HG03039 (cell line): ENCODE measurements at regions not wholly inside any gene's neighbourhood (a gene's known extent, or its start where the extent isn't known, plus 50 kb on each side); places are given as distances from the start of the nearest gene placed in this dataset.

Experiments used
- ATAC-seq: cut with Tn5 transposase; IDR thresholded peaks from one replicate; pipeline ENCODE4 v1.9.1; 2021; ENCODE audit warnings: mild to moderate bottlenecking, moderate library complexity; ENCODE audit not compliant: unreplicated experiment

GRCh38 chr18:55121397-55122170, 162.3 kb upstream of the CCDC68 start:
- no peak for ATAC-seq

GRCh38 chr18:55120896-55121295, 161.6 kb upstream of the CCDC68 start:
- no peak for ATAC-seq

- no peak for ATAC-seq
Observed at GRCh38 chr18:55119434-55119833, 160.2 kb upstream of the CCDC68 start.

GRCh38 chr18:55119016-55119415, 159.8 kb upstream of the CCDC68 start:
- no peak for ATAC-seq

GRCh38 chr18:55116863-55117262, 157.6 kb upstream of the CCDC68 start:
- ATAC-seq: no peak

- ATAC-seq: no peak
Observed at GRCh38 chr18:55115606-55116005, 156.3 kb upstream of the CCDC68 start.

- ATAC-seq: no peak
Observed at GRCh38 chr18:55114876-55115275, 155.6 kb upstream of the CCDC68 start.

GRCh38 chr18:55113800-55114199, 154.5 kb upstream of the CCDC68 start:
- ATAC-seq: no peak

- ATAC-seq: no peak
Observed at GRCh38 chr18:55111271-55111670, 152.0 kb upstream of the CCDC68 start.

- ATAC-seq: no peak
Observed at GRCh38 chr18:55110436-55110835, 151.2 kb upstream of the CCDC68 start.

- no peak for ATAC-seq
Observed at GRCh38 chr18:55109818-55110414, 150.7 kb upstream of the CCDC68 start.

GRCh38 chr18:55106906-55107305, 147.6 kb upstream of the CCDC68 start:
- no peak for ATAC-seq

- ATAC-seq: no peak
Observed at GRCh38 chr18:55106466-55106865, 147.2 kb upstream of the CCDC68 start.

GRCh38 chr18:55105873-55106272, 146.6 kb upstream of the CCDC68 start:
- ATAC-seq: no peak

GRCh38 chr18:55102958-55103456, 143.7 kb upstream of the CCDC68 start:
- no peak for ATAC-seq

GRCh38 chr18:55102501-55102900, 143.2 kb upstream of the CCDC68 start:
- ATAC-seq: no peak

GRCh38 chr18:55101458-55101824, 142.2 kb upstream of the CCDC68 start:
- ATAC-seq: no peak

- no peak for ATAC-seq
Observed at GRCh38 chr18:55100817-55101457, 141.7 kb upstream of the CCDC68 start.

GRCh38 chr18:55097456-55098170, 138.4 kb upstream of the CCDC68 start:
- no peak for ATAC-seq

- ATAC-seq: peak; percentile 67
Observed at GRCh38 chr18:55096263-55096951, 137.1 kb upstream of the CCDC68 start.

GRCh38 chr18:55095584-55095983, 136.3 kb upstream of the CCDC68 start:
- no peak for ATAC-seq
